ENCODE measurements at regions not wholly inside any gene's neighbourhood (a gene's known extent, or its start where the extent isn't known, plus 50 kb on each side); places are given as distances from the start of the nearest gene placed in this dataset.

- H3K9ac ChIP-seq = no peak overlapping the region
- H4K20me1 ChIP-seq (ENCODE audit: insufficient read depth) = no peaks in the 10 kb centered on the region
- TF ChIP-seq, protein P1, sequence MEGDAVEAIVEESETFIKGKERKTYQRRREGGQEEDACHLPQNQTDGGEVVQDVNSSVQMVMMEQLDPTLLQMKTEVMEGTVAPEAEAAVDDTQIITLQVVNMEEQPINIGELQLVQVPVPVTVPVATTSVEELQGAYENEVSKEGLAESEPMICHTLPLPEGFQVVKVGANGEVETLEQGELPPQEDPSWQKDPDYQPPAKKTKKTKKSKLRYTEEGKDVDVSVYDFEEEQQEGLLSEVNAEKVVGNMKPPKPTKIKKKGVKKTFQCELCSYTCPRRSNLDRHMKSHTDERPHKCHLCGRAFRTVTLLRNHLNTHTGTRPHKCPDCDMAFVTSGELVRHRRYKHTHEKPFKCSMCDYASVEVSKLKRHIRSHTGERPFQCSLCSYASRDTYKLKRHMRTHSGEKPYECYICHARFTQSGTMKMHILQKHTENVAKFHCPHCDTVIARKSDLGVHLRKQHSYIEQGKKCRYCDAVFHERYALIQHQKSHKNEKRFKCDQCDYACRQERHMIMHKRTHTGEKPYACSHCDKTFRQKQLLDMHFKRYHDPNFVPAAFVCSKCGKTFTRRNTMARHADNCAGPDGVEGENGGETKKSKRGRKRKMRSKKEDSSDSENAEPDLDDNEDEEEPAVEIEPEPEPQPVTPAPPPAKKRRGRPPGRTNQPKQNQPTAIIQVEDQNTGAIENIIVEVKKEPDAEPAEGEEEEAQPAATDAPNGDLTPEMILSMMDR (conservative IDR thresholded peaks at IDR 0.05; ENCODE audit: low read depth, low read length) = no peak
- H3K79me2 ChIP-seq (ENCODE audit: insufficient read depth, low read depth) = no peaks in the 10 kb centered on the region
- no peak overlapping the region for H2AFZ ChIP-seq (ENCODE audit: low read depth)
- H3K4me3 ChIP-seq (IDR thresholded peaks at IDR 0.05; ENCODE audit: insufficient read depth, low read depth, low read length) = no peak overlapping the region
- no peaks in the 10 kb centered on the region for H3K36me3 ChIP-seq (ENCODE audit: insufficient read depth)
- H3K27ac ChIP-seq = no peak overlapping the region
- no peaks in the 10 kb centered on the region for H3K4me1 ChIP-seq (ENCODE audit: low read depth, poor library complexity, severe bottlenecking)
- H3K27me3 ChIP-seq (ENCODE audit: insufficient read depth, low read depth) = no peaks in the 10 kb centered on the region
- no peak overlapping the region for H3K4me2 ChIP-seq
Observed at GRCh38 chr6:100084316-100084990, 90.4 kb upstream of the MCHR2 start.

GRCh38 chr6:100078509-100078908, 84.5 kb upstream of the MCHR2 start:
- Histone ChIP-seq H3K79me2 (ENCODE audit: insufficient read depth, low read depth) (no peaks in the 10 kb centered on the region), H3K27me3 (ENCODE audit: insufficient read depth, low read depth) (no peaks in the 10 kb centered on the region), H3K27ac (no peak overlapping the region), H3K4me2 (no peak overlapping the region), H3K4me3 (IDR thresholded peaks at IDR 0.05; ENCODE audit: insufficient read depth, low read depth, low read length) (no peak overlapping the region), H4K20me1 (ENCODE audit: insufficient read depth) (no peaks in the 10 kb centered on the region), H3K9ac (no peak overlapping the region), H3K4me1 (ENCODE audit: low read depth, poor library complexity, severe bottlenecking) (no peaks in the 10 kb centered on the region), H3K36me3 (ENCODE audit: insufficient read depth) (no peaks in the 10 kb centered on the region), H2AFZ (ENCODE audit: low read depth) (no peak overlapping the region)
- TF ChIP-seq, protein P1 (conservative IDR thresholded peaks at IDR 0.05; ENCODE audit: low read depth, low read length) = no peak

- H3K9ac ChIP-seq = no peak overlapping the region
- no peaks in the 10 kb centered on the region for H3K4me1 ChIP-seq (ENCODE audit: low read depth, poor library complexity, severe bottlenecking)
- no peaks in the 10 kb centered on the region for H3K27me3 ChIP-seq (ENCODE audit: insufficient read depth, low read depth)
- TF ChIP-seq, protein P1 (conservative IDR thresholded peaks at IDR 0.05; ENCODE audit: low read depth, low read length) = no peak
- H3K36me3 ChIP-seq (ENCODE audit: insufficient read depth) = no peaks in the 10 kb centered on the region
- no peak overlapping the region for H2AFZ ChIP-seq (ENCODE audit: low read depth)
- no peak overlapping the region for H3K4me2 ChIP-seq
- H3K79me2 ChIP-seq (ENCODE audit: insufficient read depth, low read depth) = no peaks in the 10 kb centered on the region
- no peak overlapping the region for H3K4me3 ChIP-seq (IDR thresholded peaks at IDR 0.05; ENCODE audit: insufficient read depth, low read depth, low read length)
- no peaks in the 10 kb centered on the region for H4K20me1 ChIP-seq (ENCODE audit: insufficient read depth)
- H3K27ac ChIP-seq = no peak overlapping the region
Observed at GRCh38 chr6:100065348-100065747, 71.3 kb upstream of the MCHR2 start.

DNA sequence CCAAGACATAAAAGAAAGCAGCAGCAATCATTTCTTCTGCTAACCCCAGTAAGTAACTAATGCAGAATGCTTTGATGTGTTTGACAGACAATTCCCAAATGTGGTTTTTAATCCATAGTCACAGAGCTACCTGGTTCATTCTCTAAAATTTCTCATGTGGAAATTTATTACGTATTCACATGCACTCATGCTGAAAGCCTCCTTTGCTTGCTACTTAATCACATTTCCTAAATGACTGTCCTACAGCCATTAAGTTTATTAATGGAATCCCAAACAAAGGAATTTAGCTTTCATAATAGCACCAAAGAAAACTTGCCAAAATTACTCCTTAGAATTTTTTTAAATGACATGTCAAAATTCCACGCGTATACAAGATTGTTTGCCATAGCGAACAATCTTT, 68.6 kb upstream of the MCHR2 start:
- no peak overlapping the region for H3K27ac ChIP-seq
- H3K79me2 ChIP-seq (ENCODE audit: insufficient read depth, low read depth) = no peaks in the 10 kb centered on the region
- H3K4me2 ChIP-seq = no peak overlapping the region
- H3K4me3 ChIP-seq (IDR thresholded peaks at IDR 0.05; ENCODE audit: insufficient read depth, low read depth, low read length) = no peak overlapping the region
- H3K4me1 ChIP-seq (ENCODE audit: low read depth, poor library complexity, severe bottlenecking) = no peaks in the 10 kb centered on the region
- no peaks in the 10 kb centered on the region for H4K20me1 ChIP-seq (ENCODE audit: insufficient read depth)
- TF ChIP-seq, protein P1 (conservative IDR thresholded peaks at IDR 0.05; ENCODE audit: low read depth, low read length) = no peak
- no peaks in the 10 kb centered on the region for H3K27me3 ChIP-seq (ENCODE audit: insufficient read depth, low read depth)
- H3K9ac ChIP-seq = no peak overlapping the region
- no peaks in the 10 kb centered on the region for H3K36me3 ChIP-seq (ENCODE audit: insufficient read depth)
- H2AFZ ChIP-seq (ENCODE audit: low read depth) = no peak overlapping the region

Data from KMS-11 (cell line).